ENCODE measurements at regions not wholly inside any gene's neighbourhood (a gene's known extent, or its start where the extent isn't known, plus 50 kb on each side); places are given as distances from the start of the nearest gene placed in this dataset.
"Not testable (repeated sequence)": the region's sequence is repeated elsewhere in the genome, so short reads cannot be mapped to it uniquely, and the experiment has no call there.

- DNase-seq, result no peak
These were observed 59.7 kb downstream of the RAP2B start for GRCh38 chr3:153221748-153222162.

GRCh38 chr3:153226877-153227276 is 64.9 kb downstream of the RAP2B start:
- DNase-seq, result not testable (repeated sequence)

- DNase-seq, result not testable (repeated sequence)
These were observed 68.4 kb downstream of the RAP2B start for GRCh38 chr3:153230427-153230826.

- DNase-seq, result not testable (repeated sequence)
These were observed 69.2 kb downstream of the RAP2B start for GRCh38 chr3:153231245-153231644.

- DNase-seq, result not testable (repeated sequence)
These were observed 70.2 kb downstream of the RAP2B start for GRCh38 chr3:153232050-153232752.

GRCh38 chr3:153232851-153233271 is 70.8 kb downstream of the RAP2B start:
- no peak for DNase-seq

GRCh38 chr3:153233986-153234385 is 72.0 kb downstream of the RAP2B start:
- DNase-seq, result no peak

GRCh38 chr3:153242896-153243295 is 80.9 kb downstream of the RAP2B start:
- no peak for DNase-seq

GRCh38 chr3:153244961-153245360 is 82.9 kb downstream of the RAP2B start:
- no peak for DNase-seq

GRCh38 chr3:153245661-153246060 is 83.6 kb downstream of the RAP2B start:
- no peak for DNase-seq

GRCh38 chr3:153246331-153246730 is 84.3 kb downstream of the RAP2B start:
- DNase-seq, result no peak

GRCh38 chr3:153246806-153247205 is 84.8 kb downstream of the RAP2B start:
- DNase-seq, result no peak

- no peak for DNase-seq
These were observed 85.6 kb downstream of the RAP2B start for GRCh38 chr3:153247331-153248330.

- DNase-seq, result not testable (repeated sequence)
These were observed 86.8 kb downstream of the RAP2B start for GRCh38 chr3:153248835-153249234.

GRCh38 chr3:153249906-153250305 is 87.9 kb downstream of the RAP2B start:
- DNase-seq, result no peak

- DNase-seq, result no peak
These were observed 88.4 kb downstream of the RAP2B start for GRCh38 chr3:153250446-153250845.

- DNase-seq, result no peak
These were observed 90.9 kb downstream of the RAP2B start for GRCh38 chr3:153252963-153253362.

- no peak for DNase-seq
These were observed 92.3 kb downstream of the RAP2B start for GRCh38 chr3:153254361-153254760.

- no peak for DNase-seq
These were observed 95.8 kb downstream of the RAP2B start for GRCh38 chr3:153257673-153258351.

- DNase-seq, result no peak
These were observed 97.9 kb downstream of the RAP2B start for GRCh38 chr3:153259956-153260355.

GRCh38 chr3:153260681-153261080 is 98.7 kb downstream of the RAP2B start:
- DNase-seq, result no peak

GRCh38 chr3:153266619-153267018 is 104.6 kb downstream of the RAP2B start:
- no peak for DNase-seq

Measured in NCI-H2171 treated with DMSO at 0.1 percent for 48 hours (cell line).